Calu3 (cell line): ENCODE measurements at regions not wholly inside any gene's neighbourhood (a gene's known extent, or its start where the extent isn't known, plus 50 kb on each side); places are given as distances from the start of the nearest gene placed in this dataset.

Experiments used
- BruUV-seq: library from RNA; stranded (reverse); fragments of 400-500 nt; replicated peaks from 2 replicates; lab custom pipeline; 2021; lab: Mats Ljungman, UMichigan
- CTCF ChIA-PET: fragments of 300-600 bp; sonication (Branson Sonifier 250); formaldehyde crosslinking; loops from one replicate; lab custom pipeline; 2022; ENCODE audit warnings: antibody characterized with exemption; lab: Charles Lee
- DNase-seq: peaks from one replicate; pipeline ENCODE4 v3.0.0; 2022
- H3K27ac Mint-ChIP-seq: one replicate; pipeline ENCODE4 v1.8.0; 2022; ENCODE audit warnings: mixed read lengths; ENCODE audit not compliant: unreplicated experiment
- H3K27me3 Mint-ChIP-seq: one replicate; pipeline ENCODE4 v1.8.0; 2022; ENCODE audit warnings: mixed read lengths; ENCODE audit not compliant: unreplicated experiment
- H3K36me3 Mint-ChIP-seq: one replicate; pipeline ENCODE4 v1.8.0; 2022; ENCODE audit warnings: mild to moderate bottlenecking, moderate library complexity, mixed read lengths; ENCODE audit not compliant: insufficient read depth, unreplicated experiment
- H3K4me1 Mint-ChIP-seq: one replicate; pipeline ENCODE4 v1.8.0; 2022; ENCODE audit warnings: mild to moderate bottlenecking, low read depth, mixed read lengths; ENCODE audit not compliant: unreplicated experiment
- H3K4me3 Mint-ChIP-seq: one replicate; pipeline ENCODE4 v1.8.0; 2022; ENCODE audit warnings: mild to moderate bottlenecking, low read depth, moderate library complexity, mixed read lengths; ENCODE audit not compliant: unreplicated experiment
- H3K9me3 Mint-ChIP-seq: one replicate; pipeline ENCODE4 v1.8.0; 2022; ENCODE audit warnings: low read depth, mixed read lengths; ENCODE audit not compliant: unreplicated experiment
- intact Hi-C: fragments of 100-400 bp; cut with micrococcal nuclease; formaldehyde crosslinking; loops from one replicate; pipeline ENCODE4 v1.10.0; 2022; ENCODE audit not compliant: unreplicated experiment
- TF ChIP-seq, protein P1 (sequence below): fragments of 200-600 bp; IDR thresholded peaks from one replicate; pipeline ENCODE4 v1.8.0; 2022; ENCODE audit warnings: antibody characterized with exemption; ENCODE audit not compliant: unreplicated experiment

DNA sequence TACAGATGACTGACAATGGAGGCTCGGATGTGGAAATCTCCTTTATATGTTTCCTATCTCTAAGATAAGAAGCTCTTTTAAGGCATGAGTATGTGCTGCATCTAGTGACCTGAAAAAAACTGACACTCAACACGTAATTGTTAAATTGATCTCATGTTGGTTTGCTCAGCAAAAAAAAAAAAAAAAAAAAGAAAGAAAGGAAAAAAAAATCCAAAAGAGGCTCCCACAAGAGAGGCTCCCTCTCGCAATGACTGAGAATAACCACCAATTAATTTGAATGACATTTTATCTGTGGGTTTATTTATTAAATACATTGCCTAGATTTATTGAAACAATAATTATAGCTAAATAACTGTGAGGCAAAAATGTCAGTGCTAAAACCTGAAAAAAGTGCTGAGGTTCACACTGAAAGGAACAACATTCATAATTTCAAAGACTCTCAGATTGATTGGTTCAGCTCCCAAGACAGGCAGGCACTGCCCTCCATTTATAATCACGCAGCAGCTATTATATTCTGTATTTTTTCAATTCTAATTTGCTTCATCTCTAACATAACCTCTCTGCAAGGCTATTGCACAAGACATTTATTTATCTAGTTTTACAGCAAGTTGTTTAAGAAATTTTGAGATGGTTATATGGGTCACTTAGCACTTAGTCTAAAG lies 184.5 kb upstream of the TMPRSS15 start:
- intact Hi-C loops = no loop called here
- H3K36me3 Mint-ChIP-seq = no peaks in the 10 kb centered on the region
- DNase-seq = no peak
- CTCF ChIA-PET = no interaction called here
- no peak overlapping the region for H3K4me3 Mint-ChIP-seq
- no TSS peak for BruUV-seq
- H3K9me3 Mint-ChIP-seq = peaks cover 10% of the 10 kb centered on the region
- no peaks in the 10 kb centered on the region for H3K27me3 Mint-ChIP-seq
- TF ChIP-seq, protein P1, sequence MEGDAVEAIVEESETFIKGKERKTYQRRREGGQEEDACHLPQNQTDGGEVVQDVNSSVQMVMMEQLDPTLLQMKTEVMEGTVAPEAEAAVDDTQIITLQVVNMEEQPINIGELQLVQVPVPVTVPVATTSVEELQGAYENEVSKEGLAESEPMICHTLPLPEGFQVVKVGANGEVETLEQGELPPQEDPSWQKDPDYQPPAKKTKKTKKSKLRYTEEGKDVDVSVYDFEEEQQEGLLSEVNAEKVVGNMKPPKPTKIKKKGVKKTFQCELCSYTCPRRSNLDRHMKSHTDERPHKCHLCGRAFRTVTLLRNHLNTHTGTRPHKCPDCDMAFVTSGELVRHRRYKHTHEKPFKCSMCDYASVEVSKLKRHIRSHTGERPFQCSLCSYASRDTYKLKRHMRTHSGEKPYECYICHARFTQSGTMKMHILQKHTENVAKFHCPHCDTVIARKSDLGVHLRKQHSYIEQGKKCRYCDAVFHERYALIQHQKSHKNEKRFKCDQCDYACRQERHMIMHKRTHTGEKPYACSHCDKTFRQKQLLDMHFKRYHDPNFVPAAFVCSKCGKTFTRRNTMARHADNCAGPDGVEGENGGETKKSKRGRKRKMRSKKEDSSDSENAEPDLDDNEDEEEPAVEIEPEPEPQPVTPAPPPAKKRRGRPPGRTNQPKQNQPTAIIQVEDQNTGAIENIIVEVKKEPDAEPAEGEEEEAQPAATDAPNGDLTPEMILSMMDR = no peak
- no peaks in the 10 kb centered on the region for H3K4me1 Mint-ChIP-seq
- H3K27ac Mint-ChIP-seq = no peak overlapping the region

DNA sequence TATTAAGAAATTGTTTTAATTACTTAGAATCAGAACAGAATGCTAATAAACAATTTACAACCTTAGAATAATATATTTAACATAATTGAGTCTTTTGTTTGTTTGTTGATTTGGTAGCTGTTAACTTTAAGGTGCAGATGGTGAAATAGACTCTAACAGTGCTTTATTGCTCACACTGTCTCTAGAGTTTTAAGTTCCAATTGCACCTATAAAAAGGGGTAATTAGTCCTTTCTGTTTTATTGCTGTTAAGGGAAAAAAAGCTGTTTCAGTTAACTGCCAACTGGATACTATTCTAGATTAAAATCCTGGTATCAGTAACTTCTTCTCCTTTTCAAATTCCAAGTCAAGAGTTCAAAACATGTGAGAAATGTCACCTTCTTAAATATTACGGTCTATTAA lies 197.6 kb upstream of the TMPRSS15 start:
- peaks cover 4% of the 10 kb centered on the region for H3K9me3 Mint-ChIP-seq
- CTCF ChIA-PET = no interaction called here
- TF ChIP-seq, protein P1 = no peak
- DNase-seq = no peak
- no peaks in the 10 kb centered on the region for H3K27me3 Mint-ChIP-seq
- H3K4me1 Mint-ChIP-seq = no peaks in the 10 kb centered on the region
- no TSS peak for BruUV-seq
- no peak overlapping the region for H3K27ac Mint-ChIP-seq
- intact Hi-C loops = no loop called here
- H3K4me3 Mint-ChIP-seq = no peak overlapping the region
- no peaks in the 10 kb centered on the region for H3K36me3 Mint-ChIP-seq

DNA sequence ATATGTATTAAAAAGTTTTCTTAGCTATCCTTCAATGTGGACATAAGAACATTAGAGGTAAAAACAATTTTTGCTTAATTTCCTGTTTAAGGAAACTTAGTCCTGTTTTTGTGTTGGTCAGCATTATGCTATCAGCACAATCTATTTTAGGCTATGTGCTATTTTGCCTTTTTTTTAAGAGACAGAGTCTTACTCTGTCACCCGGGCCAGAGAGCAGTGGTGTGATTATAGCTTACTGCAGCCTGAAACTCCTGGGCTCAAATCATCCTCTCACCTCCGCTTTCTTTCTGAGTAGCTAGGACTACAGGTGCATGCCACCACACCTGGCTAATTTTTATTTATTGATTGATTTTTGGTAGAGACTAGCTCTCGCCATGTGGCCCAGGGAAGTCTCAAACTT lies 199.1 kb upstream of the TMPRSS15 start:
- H3K27ac Mint-ChIP-seq = no peak overlapping the region
- DNase-seq = no peak

DNA sequence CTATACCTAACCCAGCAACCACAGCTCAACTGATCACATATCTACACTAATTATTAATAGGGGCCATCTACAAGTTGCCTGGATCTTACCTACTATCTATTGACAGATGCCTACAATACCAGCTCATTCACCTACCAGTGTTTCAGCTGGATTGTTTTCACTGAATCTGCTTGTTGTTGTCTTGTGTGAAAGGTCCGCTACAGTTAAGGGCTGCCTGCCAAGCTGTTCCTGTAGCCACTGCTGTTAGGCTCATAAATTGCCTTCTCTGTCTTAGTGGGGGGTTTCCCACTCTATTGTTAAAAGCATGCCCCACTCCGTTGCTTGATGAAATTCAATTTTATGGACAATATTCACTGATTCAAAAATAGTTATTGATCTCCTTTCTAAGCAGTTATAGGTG lies 199.7 kb upstream of the TMPRSS15 start:
- no peaks in the 10 kb centered on the region for H3K27me3 Mint-ChIP-seq
- no peak for DNase-seq
- BruUV-seq = no TSS peak
- H3K4me1 Mint-ChIP-seq = no peaks in the 10 kb centered on the region
- TF ChIP-seq, protein P1 = no peak
- no peak overlapping the region for H3K27ac Mint-ChIP-seq
- intact Hi-C loops = no loop called here
- H3K4me3 Mint-ChIP-seq = no peak overlapping the region
- CTCF ChIA-PET = no interaction called here
- peaks cover 4% of the 10 kb centered on the region for H3K9me3 Mint-ChIP-seq
- H3K36me3 Mint-ChIP-seq = no peaks in the 10 kb centered on the region

More for the DNA sequence above, 199.1 kb upstream of the TMPRSS15 start:
- TF ChIP-seq, protein P1 = no peak
- no peaks in the 10 kb centered on the region for H3K36me3 Mint-ChIP-seq
- CTCF ChIA-PET = no interaction called here
- peaks cover 4% of the 10 kb centered on the region for H3K9me3 Mint-ChIP-seq
- no TSS peak for BruUV-seq
- H3K27me3 Mint-ChIP-seq = no peaks in the 10 kb centered on the region
- H3K4me1 Mint-ChIP-seq = no peaks in the 10 kb centered on the region
- H3K4me3 Mint-ChIP-seq = no peak overlapping the region
- intact Hi-C loops = no loop called here
